PC-3 (cell line): ENCODE measurements at regions not wholly inside any gene's neighbourhood (a gene's known extent, or its start where the extent isn't known, plus 50 kb on each side); places are given as distances from the start of the nearest gene placed in this dataset.

Experiments
- CTCF ChIP-seq: fragments of 300-600 bp; sonication (generic); conservative IDR thresholded peaks from 2 replicates; pipeline ENCODE4 v1.5.1; 2017; ENCODE audit warnings: antibody characterized with exemption, low read depth, mild to moderate bottlenecking, low read length
- EZH2 ChIP-seq: fragments of 300-600 bp; sonication (generic); IDR thresholded peaks from one replicate; pipeline ENCODE4 v1.6.1; 2017; ENCODE audit warnings: antibody characterized with exemption, mild to moderate bottlenecking, low read length; ENCODE audit not compliant: unreplicated experiment
- EZH2phosphoT487 ChIP-seq: fragments of 300-600 bp; sonication (generic); IDR thresholded peaks from 2 replicates; pipeline ENCODE4 v1.6.1; 2018; ENCODE audit warnings: mild to moderate bottlenecking, antibody characterized with exemption, low read length, borderline replicate concordance

GRCh38 chr9:80177949-80178480, 606.2 kb downstream of the TLE4 start:
- TF ChIP-seq EZH2 (no peak), CTCF (no peak), EZH2phosphoT487 (no peak)
